Suppressor macrophage treated with lipopolysaccharide for 1 hour (primary cell): ENCODE measurements at regions not wholly inside any gene's neighbourhood (a gene's known extent, or its start where the extent isn't known, plus 50 kb on each side); places are given as distances from the start of the nearest gene placed in this dataset.
A peak's percentile ranks its signal among the peaks of the same experiment; 100 is the strongest.
"Not testable (repeated sequence)": the region's sequence is repeated elsewhere in the genome, so short reads cannot be mapped to it uniquely, and the experiment has no call there.

ENCODE experiments used
- DNase-seq, 3 donors: peaks; one replicate each; pipeline ENCODE4 v3.0.0-alpha.2; 2020 to 2022

- no peak for DNase-seq
Observed at GRCh38 chr6:81561071-81561564, 191.4 kb downstream of the TENT5A start.

- DNase-seq = no peak
Observed at GRCh38 chr6:81557811-81558210, 194.7 kb downstream of the TENT5A start.

- no peak for DNase-seq
Observed at GRCh38 chr6:81556551-81556950, 195.9 kb downstream of the TENT5A start.

GRCh38 chr6:81553216-81553615, 199.3 kb downstream of the TENT5A start:
- no peak for DNase-seq

- no peak for DNase-seq
Observed at GRCh38 chr6:81552644-81553043, 199.8 kb downstream of the TENT5A start.

- DNase-seq = no peak
Observed at GRCh38 chr6:81547149-81547548, 205.3 kb downstream of the TENT5A start.

- DNase-seq = no peak
Observed at GRCh38 chr6:81534934-81535465, 217.5 kb downstream of the TENT5A start.

GRCh38 chr6:81531869-81532561, 220.5 kb downstream of the TENT5A start:
- DNase-seq = no peak

- DNase-seq = no peak
Observed at GRCh38 chr6:81517455-81517854, 235.0 kb downstream of the TENT5A start.

- DNase-seq = no peak
Observed at GRCh38 chr6:81515562-81516453, 236.7 kb downstream of the TENT5A start.

- not testable (repeated sequence) for DNase-seq
Observed at GRCh38 chr6:81514195-81514594, 238.3 kb downstream of the TENT5A start.

GRCh38 chr6:81511423-81511822, 241.1 kb downstream of the TENT5A start:
- no peak for DNase-seq

GRCh38 chr6:81495999-81496398, 256.5 kb downstream of the TENT5A start:
- DNase-seq = no peak

GRCh38 chr6:81491454-81492101, 260.9 kb downstream of the TENT5A start:
- no peak for DNase-seq

GRCh38 chr6:81487489-81487888, 265.0 kb downstream of the TENT5A start:
- DNase-seq = no peak

- DNase-seq = no peak
Observed at GRCh38 chr6:81486234-81486633, 266.2 kb downstream of the TENT5A start.

GRCh38 chr6:81485395-81485794, 267.1 kb downstream of the TENT5A start:
- no peak for DNase-seq

- DNase-seq = no peak
Observed at GRCh38 chr6:81484251-81484650, 268.2 kb downstream of the TENT5A start.

- no peak for DNase-seq
Observed at GRCh38 chr6:81480139-81480538, 272.3 kb downstream of the TENT5A start.

- no peak for DNase-seq
Observed at GRCh38 chr6:81476881-81477280, 275.6 kb downstream of the TENT5A start.

- no peak for DNase-seq
Observed at GRCh38 chr6:81475646-81476045, 276.8 kb downstream of the TENT5A start.

GRCh38 chr6:81465859-81466258, 286.6 kb downstream of the TENT5A start:
- DNase-seq = peak; percentile 2 to 25 (median 10)

GRCh38 chr6:81456416-81456815, 296.1 kb downstream of the TENT5A start:
- peak in 1 of 3 donors; percentile 4 for DNase-seq
